Esophagus muscularis mucosa (tissue), 4 donors: ENCODE measurements at regions not wholly inside any gene's neighbourhood (a gene's known extent, or its start where the extent isn't known, plus 50 kb on each side); places are given as distances from the start of the nearest gene placed in this dataset.

Experiments
- CTCF ChIP-seq, 3 experiments: fragments of 200-600 bp in 2 of 3; fragments of 450-650 bp in 1 of 3; sonication (generic) in 2 of 3; IDR thresholded peaks; one replicate each; pipeline ENCODE4 v1.5.1; 2017 to 2019; ENCODE audit warnings: antibody characterized with exemption in 3 of 3, mild to moderate bottlenecking in 2 of 3, moderate library complexity in 1 of 3
- EP300 ChIP-seq: sonication (generic); formaldehyde crosslinking; IDR thresholded peaks from one replicate; pipeline ENCODE4 v1.6.1; 2017; ENCODE audit warnings: antibody characterized with exemption
- POLR2A ChIP-seq: fragments of 450-650 bp; IDR thresholded peaks from one replicate; pipeline ENCODE4 v1.6.1; 2017; ENCODE audit warnings: antibody characterized with exemption, moderate library complexity, mild to moderate bottlenecking, low read depth
- POLR2AphosphoS5 ChIP-seq, 2 donors: sonication (generic); formaldehyde crosslinking; IDR thresholded peaks; one replicate each; pipeline ENCODE4 v1.6.1; 2017; ENCODE audit warnings: antibody characterized with exemption in 2 of 2

GRCh38 chr4:96558466-96558865, 718.6 kb downstream of the PDHA2 start:
- TF ChIP-seq CTCF (IDR thresholded peaks at IDR 0.05) (no peak), POLR2A (no peak), EP300 (no peak), POLR2AphosphoS5 (IDR thresholded peaks at IDR 0.05) (no peak)
